ENCODE measurements at regions not wholly inside any gene's neighbourhood (a gene's known extent, or its start where the extent isn't known, plus 50 kb on each side); places are given as distances from the start of the nearest gene placed in this dataset.

DNA sequence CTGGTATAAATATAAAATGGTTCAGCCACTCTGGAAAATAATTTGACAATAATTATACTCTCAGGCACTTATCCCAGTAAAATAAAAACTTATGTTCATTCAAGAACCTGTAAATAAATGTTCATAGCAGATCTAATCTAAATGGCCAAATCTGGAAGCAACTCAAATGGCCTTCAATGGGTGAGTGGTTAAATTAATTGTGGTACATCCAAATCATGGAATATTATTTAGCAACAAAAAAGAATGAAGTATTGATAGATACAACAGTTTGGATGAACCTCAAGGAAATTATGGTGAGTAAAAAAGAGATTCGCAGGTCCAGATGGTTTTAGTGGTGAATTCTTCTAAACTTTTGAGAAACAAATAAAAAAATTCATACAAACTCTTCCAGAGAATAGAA lies 287.0 kb upstream of the ZC3H12C start:
- Histone ChIP-seq H4K20me1 (ENCODE audit: insufficient read depth, low read length) (no peaks in the 10 kb centered on the region), H2AFZ (ENCODE audit: low read length) (no peak overlapping the region), H3K4me2 (ENCODE audit: low read depth, low read length) (no peak overlapping the region), H3K9ac (ENCODE audit: low read length) (no peak overlapping the region), H3K79me2 (ENCODE audit: low read length) (no peaks in the 10 kb centered on the region), H3K36me3 (replicated peaks; ENCODE audit: insufficient read depth, low read length) (no peaks in the 10 kb centered on the region), H3K27ac (ENCODE audit: low read length) (no peak overlapping the region), H3K9me2 (replicated peaks; ENCODE audit: insufficient read depth, low read length) (no peaks in the 10 kb centered on the region), H3K4me1 (ENCODE audit: low read length) (no peaks in the 10 kb centered on the region), H3F3A (ENCODE audit: insufficient read depth, low read length) (no peaks in the 10 kb centered on the region), H3K9me3 (replicated peaks; ENCODE audit: insufficient read depth, low read length) (no peaks in the 10 kb centered on the region), H3K4me3 (ENCODE audit: low read length) (no peak overlapping the region), H3K27me3 (replicated peaks; ENCODE audit: insufficient read depth, low read length) (no peaks in the 10 kb centered on the region)
- no peak for DNase-seq
- no peak for TF ChIP-seq EZH2 (optimal IDR thresholded peaks at IDR 0.05; ENCODE audit: low read depth, low read length)

DNA sequence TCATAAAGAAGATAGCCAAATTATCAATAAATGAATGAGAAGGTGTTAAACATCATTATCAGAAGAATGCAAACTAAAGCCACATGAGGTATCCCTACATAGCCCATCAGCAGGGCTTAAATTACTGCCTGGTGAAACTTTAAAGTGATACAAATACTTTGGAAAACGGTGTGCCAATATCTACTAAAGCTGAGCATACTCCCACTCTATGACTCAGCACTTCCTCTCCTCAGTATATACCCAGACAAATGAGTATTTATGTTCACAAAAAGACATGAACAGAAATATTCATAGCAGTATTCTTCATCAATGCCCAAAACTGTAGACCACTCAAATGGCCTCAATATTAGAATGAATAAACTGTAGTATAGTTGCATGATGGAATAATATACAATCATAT lies 284.6 kb upstream of the ZC3H12C start:
- Histone ChIP-seq H3K4me2 (ENCODE audit: low read depth, low read length) (no peak overlapping the region), H4K20me1 (ENCODE audit: insufficient read depth, low read length) (no peaks in the 10 kb centered on the region), H3F3A (ENCODE audit: insufficient read depth, low read length) (no peaks in the 10 kb centered on the region), H3K36me3 (replicated peaks; ENCODE audit: insufficient read depth, low read length) (no peaks in the 10 kb centered on the region), H3K4me3 (ENCODE audit: low read length) (no peak overlapping the region), H3K27me3 (replicated peaks; ENCODE audit: insufficient read depth, low read length) (no peaks in the 10 kb centered on the region), H3K9me3 (replicated peaks; ENCODE audit: insufficient read depth, low read length) (no peaks in the 10 kb centered on the region), H3K9me2 (replicated peaks; ENCODE audit: insufficient read depth, low read length) (no peaks in the 10 kb centered on the region), H3K27ac (ENCODE audit: low read length) (no peak overlapping the region), H3K4me1 (ENCODE audit: low read length) (no peaks in the 10 kb centered on the region), H3K9ac (ENCODE audit: low read length) (no peak overlapping the region), H3K79me2 (ENCODE audit: low read length) (no peaks in the 10 kb centered on the region), H2AFZ (ENCODE audit: low read length) (no peak overlapping the region)
- DNase-seq = no peak
- no peak for TF ChIP-seq EZH2 (optimal IDR thresholded peaks at IDR 0.05; ENCODE audit: low read depth, low read length)
- no peak for TF ChIP-seq EZH2phosphoT487 (IDR thresholded peaks at IDR 0.05; ENCODE audit: low read length)
- TF ChIP-seq, protein P1, sequence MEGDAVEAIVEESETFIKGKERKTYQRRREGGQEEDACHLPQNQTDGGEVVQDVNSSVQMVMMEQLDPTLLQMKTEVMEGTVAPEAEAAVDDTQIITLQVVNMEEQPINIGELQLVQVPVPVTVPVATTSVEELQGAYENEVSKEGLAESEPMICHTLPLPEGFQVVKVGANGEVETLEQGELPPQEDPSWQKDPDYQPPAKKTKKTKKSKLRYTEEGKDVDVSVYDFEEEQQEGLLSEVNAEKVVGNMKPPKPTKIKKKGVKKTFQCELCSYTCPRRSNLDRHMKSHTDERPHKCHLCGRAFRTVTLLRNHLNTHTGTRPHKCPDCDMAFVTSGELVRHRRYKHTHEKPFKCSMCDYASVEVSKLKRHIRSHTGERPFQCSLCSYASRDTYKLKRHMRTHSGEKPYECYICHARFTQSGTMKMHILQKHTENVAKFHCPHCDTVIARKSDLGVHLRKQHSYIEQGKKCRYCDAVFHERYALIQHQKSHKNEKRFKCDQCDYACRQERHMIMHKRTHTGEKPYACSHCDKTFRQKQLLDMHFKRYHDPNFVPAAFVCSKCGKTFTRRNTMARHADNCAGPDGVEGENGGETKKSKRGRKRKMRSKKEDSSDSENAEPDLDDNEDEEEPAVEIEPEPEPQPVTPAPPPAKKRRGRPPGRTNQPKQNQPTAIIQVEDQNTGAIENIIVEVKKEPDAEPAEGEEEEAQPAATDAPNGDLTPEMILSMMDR (IDR thresholded peaks at IDR 0.05; ENCODE audit: low read length) = no peak

DNA sequence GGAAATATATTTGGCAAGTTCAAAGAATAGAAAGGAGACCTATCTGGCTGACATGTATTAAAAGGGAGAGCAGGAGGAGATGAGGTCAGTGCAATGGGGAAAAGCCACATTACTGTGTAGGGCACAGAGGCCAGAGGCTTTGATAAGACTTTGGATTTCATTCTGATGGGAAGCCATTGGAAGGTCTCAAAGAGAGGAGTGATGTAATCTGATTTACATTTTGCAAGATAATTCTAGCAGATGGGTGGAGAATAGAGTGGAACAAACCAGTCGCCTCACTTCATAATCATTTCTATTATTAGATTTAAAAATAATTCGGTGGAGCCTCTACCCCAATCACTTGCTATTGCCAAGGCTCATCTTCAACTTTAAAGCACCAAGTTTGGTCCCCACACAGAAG lies 278.4 kb upstream of the ZC3H12C start:
- H3K27me3 ChIP-seq (replicated peaks; ENCODE audit: insufficient read depth, low read length) = no peaks in the 10 kb centered on the region
- H3K79me2 ChIP-seq (ENCODE audit: low read length) = no peaks in the 10 kb centered on the region
- no peaks in the 10 kb centered on the region for H3K36me3 ChIP-seq (replicated peaks; ENCODE audit: insufficient read depth, low read length)
- H4K20me1 ChIP-seq (ENCODE audit: insufficient read depth, low read length) = no peaks in the 10 kb centered on the region
- H3K9me3 ChIP-seq (replicated peaks; ENCODE audit: insufficient read depth, low read length) = no peaks in the 10 kb centered on the region
- H3K4me1 ChIP-seq (ENCODE audit: low read length) = no peaks in the 10 kb centered on the region
- H3K4me3 ChIP-seq (ENCODE audit: low read length) = no peak overlapping the region
- H3K9ac ChIP-seq (ENCODE audit: low read length) = no peak overlapping the region
- no peaks in the 10 kb centered on the region for H3K9me2 ChIP-seq (replicated peaks; ENCODE audit: insufficient read depth, low read length)
- TF ChIP-seq, protein P1 (IDR thresholded peaks at IDR 0.05; ENCODE audit: low read length) = no peak
- TF ChIP-seq EZH2phosphoT487 (IDR thresholded peaks at IDR 0.05; ENCODE audit: low read length) (no peak), EZH2 (optimal IDR thresholded peaks at IDR 0.05; ENCODE audit: low read depth, low read length) (no peak)
- no peaks in the 10 kb centered on the region for H3F3A ChIP-seq (ENCODE audit: insufficient read depth, low read length)
- H3K4me2 ChIP-seq (ENCODE audit: low read depth, low read length) = no peak overlapping the region
- H2AFZ ChIP-seq (ENCODE audit: low read length) = no peak overlapping the region
- H3K27ac ChIP-seq (ENCODE audit: low read length) = no peak overlapping the region
- DNase-seq = no peak

DNA sequence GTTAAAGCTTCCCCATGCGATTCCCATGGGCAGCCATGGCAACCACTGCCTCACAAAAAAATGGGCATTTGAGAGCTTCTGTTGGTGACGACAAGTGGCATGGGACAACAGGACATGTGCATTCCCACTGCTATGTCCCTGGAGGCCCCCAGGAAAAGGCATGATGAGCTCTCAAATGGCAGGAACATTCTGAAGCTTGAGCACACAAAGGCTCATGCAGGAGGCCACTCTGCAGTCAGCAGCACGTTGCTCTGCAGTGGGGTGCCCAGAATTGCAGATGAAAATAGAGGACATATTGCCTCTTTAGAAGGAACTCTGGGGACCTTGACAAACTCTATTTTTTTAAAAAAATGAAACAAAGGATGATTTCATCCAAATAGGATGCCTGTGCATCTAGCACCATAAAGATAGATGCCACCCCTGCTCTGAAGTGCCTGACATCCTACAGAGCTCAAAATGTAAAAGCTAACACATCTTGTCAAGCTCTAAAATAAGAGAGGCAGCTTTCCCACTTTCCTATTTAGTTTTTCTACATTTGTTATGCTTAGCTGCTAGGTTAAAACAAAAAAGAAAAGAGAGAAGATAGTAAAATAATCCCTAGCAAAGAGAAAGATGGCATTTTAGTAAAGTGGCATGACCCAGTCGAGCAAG lies 277.6 kb upstream of the ZC3H12C start:
- TF ChIP-seq, protein P1 (IDR thresholded peaks at IDR 0.05; ENCODE audit: low read length) = no peak
- TF ChIP-seq EZH2phosphoT487 (IDR thresholded peaks at IDR 0.05; ENCODE audit: low read length) (no peak), EZH2 (optimal IDR thresholded peaks at IDR 0.05; ENCODE audit: low read depth, low read length) (no peak)
- H3K9me2 ChIP-seq (replicated peaks; ENCODE audit: insufficient read depth, low read length) = no peaks in the 10 kb centered on the region
- H3K79me2 ChIP-seq (ENCODE audit: low read length) = no peaks in the 10 kb centered on the region
- no peaks in the 10 kb centered on the region for H3K36me3 ChIP-seq (replicated peaks; ENCODE audit: insufficient read depth, low read length)
- no peak overlapping the region for H3K4me2 ChIP-seq (ENCODE audit: low read depth, low read length)
- H3F3A ChIP-seq (ENCODE audit: insufficient read depth, low read length) = no peaks in the 10 kb centered on the region
- H3K9me3 ChIP-seq (replicated peaks; ENCODE audit: insufficient read depth, low read length) = no peaks in the 10 kb centered on the region
- no peak overlapping the region for H3K9ac ChIP-seq (ENCODE audit: low read length)
- H3K27me3 ChIP-seq (replicated peaks; ENCODE audit: insufficient read depth, low read length) = no peaks in the 10 kb centered on the region
- no peaks in the 10 kb centered on the region for H4K20me1 ChIP-seq (ENCODE audit: insufficient read depth, low read length)
- H3K27ac ChIP-seq (ENCODE audit: low read length) = no peak overlapping the region
- no peak overlapping the region for H3K4me3 ChIP-seq (ENCODE audit: low read length)
- H3K4me1 ChIP-seq (ENCODE audit: low read length) = no peaks in the 10 kb centered on the region
- no peak overlapping the region for H2AFZ ChIP-seq (ENCODE audit: low read length)
- no peak for DNase-seq
